SK-N-SH (cell line): ENCODE measurements at regions not wholly inside any gene's neighbourhood (a gene's known extent, or its start where the extent isn't known, plus 50 kb on each side); places are given as distances from the start of the nearest gene placed in this dataset.

ENCODE experiments used
- CTCF ChIA-PET: fragments of 300-600, 350-600 bp; formaldehyde crosslinking; extraction: SDS; loops from one replicate; lab custom pipeline; 2021; lab: Yijun Ruan, JAX
- POLR2A ChIA-PET: fragments of 350-600 bp; sonication (Branson Sonifier 250); formaldehyde crosslinking; extraction: SDS; loops from one replicate; lab custom pipeline; 2020; ENCODE audit warnings: antibody characterized with exemption, inconsistent platforms; lab: Yijun Ruan, JAX
- DNase-seq: peaks from one replicate; pipeline ENCODE4 v3.0.0; 2012
- H2AFZ ChIP-seq: fragments of 200-600 bp; sonication (generic); 2 replicates; pipeline ENCODE4 v1.8.1; 2016; ENCODE audit warnings: antibody characterized with exemption, mild to moderate bottlenecking, low read depth
- H3F3A ChIP-seq: fragments of 200-600 bp; sonication (generic); replicated peaks from 2 replicates; pipeline ENCODE3; 2016; ENCODE audit warnings: antibody characterized with exemption, mild to moderate bottlenecking; ENCODE audit not compliant: insufficient read depth
- H3K27ac ChIP-seq, 2 experiments: fragments of 200-500 bp in 1 of 2; fragments of 200-600 bp in 1 of 2; sonication (Bioruptor generic) in 1 of 2; sonication (generic), shearing (Covaris generic) in 1 of 2; 2 replicates each; pipeline versions ENCODE4 v1.5.1 to v1.6.1; 2014 to 2016; ENCODE audit warnings: low read depth in 2 of 2, inconsistent platforms in 1 of 2, low read length in 1 of 2, mild to moderate bottlenecking in 1 of 2, mixed read lengths in 1 of 2
- H3K27me3 ChIP-seq: fragments of 200-600 bp; sonication (generic), shearing (Covaris generic); 2 replicates; pipeline ENCODE4 v1.6.1; 2016; ENCODE audit warnings: mixed run types; ENCODE audit not compliant: insufficient read depth
- H3K36me3 ChIP-seq, 2 experiments: fragments of 200-500 bp in 1 of 2; fragments of 200-600 bp in 1 of 2; sonication (Bioruptor generic) in 1 of 2; sonication (generic) in 1 of 2; replicated peaks in 1 of 2; 2 replicates each; pipeline versions ENCODE3 to v1.5.1; 2014 to 2016; ENCODE audit warnings: low read length in 1 of 2, mild to moderate bottlenecking in 1 of 2; ENCODE audit not compliant: insufficient read depth in 2 of 2, control insufficient read depth in 1 of 2
- H3K4me1 ChIP-seq, 2 experiments: fragments of 200-500 bp in 1 of 2; fragments of 200-600 bp in 1 of 2; sonication (Bioruptor generic) in 1 of 2; sonication (generic), shearing (Covaris generic) in 1 of 2; 2 replicates each; pipeline versions ENCODE4 v1.5.1 to v1.6.1; 2014 to 2016; ENCODE audit warnings: low read depth in 1 of 2, low read length in 1 of 2, mixed run types in 1 of 2; ENCODE audit not compliant: insufficient read depth in 2 of 2, control insufficient read depth in 1 of 2
- H3K4me2 ChIP-seq: fragments of 200-600 bp; sonication (generic), shearing (Covaris generic); 2 replicates; pipeline ENCODE4 v1.6.1; 2017; ENCODE audit warnings: mixed run types
- H3K4me3 ChIP-seq, 2 experiments: fragments of 200-500 bp in 1 of 2; fragments of 200-600 bp in 1 of 2; sonication (Bioruptor generic) in 1 of 2; sonication (generic), shearing (Covaris generic) in 1 of 2; 2 replicates each; pipeline versions ENCODE4 v1.5.1 to v1.8.1; 2014 to 2016; ENCODE audit warnings: low read depth in 2 of 2, inconsistent platforms in 1 of 2, low read length in 1 of 2, mild to moderate bottlenecking in 1 of 2, mixed read lengths in 1 of 2, moderate library complexity in 1 of 2
- H3K79me2 ChIP-seq: fragments of 200-600 bp; sonication (generic); 2 replicates; pipeline ENCODE4 v1.8.1; 2017; ENCODE audit warnings: mild to moderate bottlenecking; ENCODE audit not compliant: insufficient read depth
- H3K9ac ChIP-seq: fragments of 200-600 bp; sonication (generic); 2 replicates; pipeline ENCODE4 v1.6.1; 2017; ENCODE audit warnings: mixed run types
- H3K9me2 ChIP-seq: fragments of 200-600 bp; sonication (generic); 2 replicates; pipeline ENCODE4 v1.6.1; 2017; ENCODE audit warnings: mixed run types
- H3K9me3 ChIP-seq: fragments of 200-600 bp; sonication (generic); 2 replicates; pipeline ENCODE4 v1.6.1; 2017; ENCODE audit warnings: mixed run types, mild to moderate bottlenecking, moderate library complexity
- H4K20me1 ChIP-seq: fragments of 200-600 bp; sonication (generic); 2 replicates; pipeline ENCODE4 v1.6.1; 2017; ENCODE audit warnings: mild to moderate bottlenecking, mixed run types; ENCODE audit not compliant: insufficient read depth
- CHD2 ChIP-seq: fragments of 150-350 bp; IDR thresholded peaks from 2 replicates; pipeline ENCODE4 v1.6.1; 2018; ENCODE audit warnings: low read length; ENCODE audit not compliant: partially characterized antibody
- EZH2phosphoT487 ChIP-seq: fragments of 200-600 bp; sonication (generic); IDR thresholded peaks from 2 replicates; pipeline ENCODE4 v1.6.1; 2017; ENCODE audit warnings: low read depth, mixed run types, mild to moderate bottlenecking, antibody characterized with exemption, moderate library complexity, borderline replicate concordance
- FOXJ3 ChIP-seq: sonication (generic); formaldehyde crosslinking; IDR thresholded peaks from 2 replicates; pipeline ENCODE4 v1.5.1; 2020; ENCODE audit warnings: mild to moderate bottlenecking, missing genetic modification reagents
- MEF2A ChIP-seq: IDR thresholded peaks from 2 replicates; pipeline ENCODE4 v1.4.0; 2012; ENCODE audit warnings: low read depth, borderline replicate concordance
- RXRA ChIP-seq: IDR thresholded peaks from 2 replicates; pipeline ENCODE4 v1.4.0; 2012; ENCODE audit warnings: low read depth, mild to moderate bottlenecking, borderline replicate concordance
- SIN3A ChIP-seq: IDR thresholded peaks from 2 replicates; pipeline ENCODE4 v1.6.1; 2012; ENCODE audit warnings: low read depth, mild to moderate bottlenecking, low read length, moderate library complexity, borderline replicate concordance
- SMC3 ChIP-seq: IDR thresholded peaks from 2 replicates; pipeline ENCODE4 v1.6.1; 2012; ENCODE audit warnings: low read depth, low read length, improper control_type of control experiment
- TAF1 ChIP-seq: IDR thresholded peaks from 2 replicates; pipeline ENCODE4 v1.6.1; 2012; ENCODE audit warnings: low read depth, mild to moderate bottlenecking, low read length, moderate library complexity, borderline replicate concordance
- TCF12 ChIP-seq: IDR thresholded peaks from 2 replicates; pipeline ENCODE4 v1.4.0; 2012
- YY1 ChIP-seq: IDR thresholded peaks from 2 replicates; pipeline ENCODE4 v1.4.0; 2012; ENCODE audit warnings: low read depth, mild to moderate bottlenecking
- WGBS: methylation state at CpG from one replicate; pipeline ENCODE4 v1.1.6; 2017; ENCODE audit warnings: low lambda C conversion rate; 5-methylcytosine and 5-hydroxymethylcytosine counted together
- TF ChIP-seq, protein P1 (sequence below): fragments of 150-350 bp; IDR thresholded peaks from 2 replicates; pipeline ENCODE4 v1.6.1; 2017; ENCODE audit warnings: antibody characterized with exemption, low read length, low read depth, borderline replicate concordance
- TF ChIP-seq, protein P2 (sequence below): IDR thresholded peaks from 2 replicates; pipeline ENCODE4 v1.4.0; 2012; ENCODE audit warnings: low read depth, borderline replicate concordance
- TF ChIP-seq, protein P3 (sequence below): fragments of 200-600 bp; sonication (generic); IDR thresholded peaks from 2 replicates; pipeline ENCODE4 v1.6.1; 2017; ENCODE audit warnings: antibody characterized with exemption, mild to moderate bottlenecking, moderate library complexity
- TF ChIP-seq, protein P4 (sequence below): IDR thresholded peaks from 2 replicates; pipeline ENCODE4 v1.4.0; 2012; ENCODE audit warnings: low read depth, borderline replicate concordance

DNA sequence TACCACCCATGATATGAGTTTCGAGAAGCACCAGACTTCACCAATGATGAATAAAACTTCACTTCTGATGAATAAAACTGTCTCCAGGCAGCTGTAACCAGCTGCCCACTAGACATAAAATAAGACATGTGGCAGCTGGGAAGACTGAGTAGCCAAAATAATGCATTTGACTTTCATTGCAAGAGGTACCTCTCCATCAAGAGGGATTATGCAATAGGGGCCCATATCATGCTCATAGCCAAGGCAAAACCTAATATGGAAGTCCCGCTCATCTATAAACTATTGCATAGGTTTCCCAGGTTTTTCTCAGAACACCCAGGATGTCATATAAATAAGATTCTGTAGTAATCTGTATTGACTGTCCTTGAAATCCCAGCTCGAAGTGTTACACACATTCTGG is 155.5 kb downstream of the SIM1 start:
- Histone ChIP-seq H4K20me1 (no peaks in the 10 kb centered on the region), H3K27ac (no peak overlapping the region), H3F3A (no peaks in the 10 kb centered on the region), H3K9ac (no peak overlapping the region), H3K9me3 (no peaks in the 10 kb centered on the region), H3K9me2 (no peaks in the 10 kb centered on the region), H3K4me2 (no peak overlapping the region), H3K36me3 (no peaks in the 10 kb centered on the region), H2AFZ (no peak overlapping the region), H3K4me1 (no peaks in the 10 kb centered on the region; a peak in 1 of 4 replicates), H3K4me3 (no peak overlapping the region)
- WGBS: 59% methylated on average over 3 of the region's 3 CpGs
- POLR2A ChIA-PET: no interaction called here
- CTCF ChIA-PET: no interaction called here
- DNase-seq: no peak
- TF ChIP-seq, protein P1, sequence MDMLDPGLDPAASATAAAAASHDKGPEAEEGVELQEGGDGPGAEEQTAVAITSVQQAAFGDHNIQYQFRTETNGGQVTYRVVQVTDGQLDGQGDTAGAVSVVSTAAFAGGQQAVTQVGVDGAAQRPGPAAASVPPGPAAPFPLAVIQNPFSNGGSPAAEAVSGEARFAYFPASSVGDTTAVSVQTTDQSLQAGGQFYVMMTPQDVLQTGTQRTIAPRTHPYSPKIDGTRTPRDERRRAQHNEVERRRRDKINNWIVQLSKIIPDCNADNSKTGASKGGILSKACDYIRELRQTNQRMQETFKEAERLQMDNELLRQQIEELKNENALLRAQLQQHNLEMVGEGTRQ: no peak
- no peak for TF ChIP-seq EZH2phosphoT487
- TF ChIP-seq, protein P2, sequence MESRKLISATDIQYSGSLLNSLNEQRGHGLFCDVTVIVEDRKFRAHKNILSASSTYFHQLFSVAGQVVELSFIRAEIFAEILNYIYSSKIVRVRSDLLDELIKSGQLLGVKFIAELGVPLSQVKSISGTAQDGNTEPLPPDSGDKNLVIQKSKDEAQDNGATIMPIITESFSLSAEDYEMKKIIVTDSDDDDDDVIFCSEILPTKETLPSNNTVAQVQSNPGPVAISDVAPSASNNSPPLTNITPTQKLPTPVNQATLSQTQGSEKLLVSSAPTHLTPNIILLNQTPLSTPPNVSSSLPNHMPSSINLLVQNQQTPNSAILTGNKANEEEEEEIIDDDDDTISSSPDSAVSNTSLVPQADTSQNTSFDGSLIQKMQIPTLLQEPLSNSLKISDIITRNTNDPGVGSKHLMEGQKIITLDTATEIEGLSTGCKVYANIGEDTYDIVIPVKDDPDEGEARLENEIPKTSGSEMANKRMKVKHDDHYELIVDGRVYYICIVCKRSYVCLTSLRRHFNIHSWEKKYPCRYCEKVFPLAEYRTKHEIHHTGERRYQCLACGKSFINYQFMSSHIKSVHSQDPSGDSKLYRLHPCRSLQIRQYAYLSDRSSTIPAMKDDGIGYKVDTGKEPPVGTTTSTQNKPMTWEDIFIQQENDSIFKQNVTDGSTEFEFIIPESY: no peak
- TF ChIP-seq YY1: no peak
- TF ChIP-seq, protein P3, sequence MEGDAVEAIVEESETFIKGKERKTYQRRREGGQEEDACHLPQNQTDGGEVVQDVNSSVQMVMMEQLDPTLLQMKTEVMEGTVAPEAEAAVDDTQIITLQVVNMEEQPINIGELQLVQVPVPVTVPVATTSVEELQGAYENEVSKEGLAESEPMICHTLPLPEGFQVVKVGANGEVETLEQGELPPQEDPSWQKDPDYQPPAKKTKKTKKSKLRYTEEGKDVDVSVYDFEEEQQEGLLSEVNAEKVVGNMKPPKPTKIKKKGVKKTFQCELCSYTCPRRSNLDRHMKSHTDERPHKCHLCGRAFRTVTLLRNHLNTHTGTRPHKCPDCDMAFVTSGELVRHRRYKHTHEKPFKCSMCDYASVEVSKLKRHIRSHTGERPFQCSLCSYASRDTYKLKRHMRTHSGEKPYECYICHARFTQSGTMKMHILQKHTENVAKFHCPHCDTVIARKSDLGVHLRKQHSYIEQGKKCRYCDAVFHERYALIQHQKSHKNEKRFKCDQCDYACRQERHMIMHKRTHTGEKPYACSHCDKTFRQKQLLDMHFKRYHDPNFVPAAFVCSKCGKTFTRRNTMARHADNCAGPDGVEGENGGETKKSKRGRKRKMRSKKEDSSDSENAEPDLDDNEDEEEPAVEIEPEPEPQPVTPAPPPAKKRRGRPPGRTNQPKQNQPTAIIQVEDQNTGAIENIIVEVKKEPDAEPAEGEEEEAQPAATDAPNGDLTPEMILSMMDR: no peak
- TF ChIP-seq MEF2A: no peak
- TF ChIP-seq FOXJ3 (CRISPR knock-in tag): no peak
- no peak for TF ChIP-seq SIN3A
- TF ChIP-seq, protein P4, sequence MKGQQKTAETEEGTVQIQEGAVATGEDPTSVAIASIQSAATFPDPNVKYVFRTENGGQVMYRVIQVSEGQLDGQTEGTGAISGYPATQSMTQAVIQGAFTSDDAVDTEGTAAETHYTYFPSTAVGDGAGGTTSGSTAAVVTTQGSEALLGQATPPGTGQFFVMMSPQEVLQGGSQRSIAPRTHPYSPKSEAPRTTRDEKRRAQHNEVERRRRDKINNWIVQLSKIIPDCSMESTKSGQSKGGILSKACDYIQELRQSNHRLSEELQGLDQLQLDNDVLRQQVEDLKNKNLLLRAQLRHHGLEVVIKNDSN: no peak
- no peak for TF ChIP-seq SMC3
- TF ChIP-seq TAF1: no peak
- no peak for TF ChIP-seq RXRA
- no peak for TF ChIP-seq TCF12
- no peak for TF ChIP-seq CHD2
- TF ChIP-seq, all 33 proteins: peak for 0
- Histone ChIP-seq H3K27me3 (no peaks in the 10 kb centered on the region), H3K79me2 (no peaks in the 10 kb centered on the region)
